ENCODE measurements at regions not wholly inside any gene's neighbourhood (a gene's known extent, or its start where the extent isn't known, plus 50 kb on each side); places are given as distances from the start of the nearest gene placed in this dataset.

DNA sequence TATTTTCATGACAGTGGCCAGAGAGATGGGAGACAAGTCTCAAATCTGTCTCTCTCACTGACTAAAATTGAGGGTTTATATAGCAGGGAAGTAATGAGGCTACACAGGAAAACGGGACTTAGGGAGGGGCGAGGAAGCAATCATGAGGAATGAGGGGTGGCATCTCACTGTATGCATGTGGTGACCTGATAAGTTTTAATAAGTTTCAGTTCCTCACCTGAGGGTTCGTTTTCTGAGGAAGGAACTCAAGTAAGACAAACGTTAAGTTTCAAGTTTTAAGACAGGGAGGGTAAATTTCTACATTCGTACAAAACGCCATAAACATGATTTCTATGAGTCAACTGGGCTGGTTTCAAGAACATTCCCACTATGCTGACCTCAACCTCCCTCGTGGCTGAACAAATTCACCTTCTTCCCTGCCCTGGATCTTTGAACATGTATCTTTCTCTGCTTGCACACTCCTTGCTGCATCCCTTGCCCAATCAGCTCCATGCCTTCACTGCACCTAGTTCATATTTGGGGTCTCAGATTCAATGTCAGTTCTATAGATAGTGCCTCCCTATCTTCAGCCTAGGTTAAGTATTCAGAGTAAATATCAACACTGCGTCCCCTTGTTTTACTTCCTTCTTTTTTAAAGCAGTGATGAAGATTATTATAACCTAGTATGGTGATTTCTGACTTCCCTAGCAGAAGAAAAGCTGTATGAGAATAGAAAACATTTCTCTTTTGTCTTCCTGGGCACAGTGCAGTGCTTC is 53.3 kb upstream of the CNTNAP5 start:
- Histone ChIP-seq H3K4me2 (ENCODE audit: low read length) (no peak overlapping the region), H3K79me2 (no peaks in the 10 kb centered on the region), H3K9me3 (ENCODE audit: control insufficient read depth, low read length) (no peaks in the 10 kb centered on the region), H3K9ac (no peak overlapping the region), H3K27me3 (ENCODE audit: control insufficient read depth, insufficient read depth, low read length) (no peaks in the 10 kb centered on the region), H3K36me3 (ENCODE audit: control insufficient read depth, insufficient read depth, low read length) (no peaks in the 10 kb centered on the region), H3K4me1 (no peaks in the 10 kb centered on the region), H3K27ac (no peak overlapping the region), H3K4me3 (ENCODE audit: low read depth, low read length) (no peak overlapping the region), H2AFZ (no peak overlapping the region)
- TF ChIP-seq, protein P1, sequence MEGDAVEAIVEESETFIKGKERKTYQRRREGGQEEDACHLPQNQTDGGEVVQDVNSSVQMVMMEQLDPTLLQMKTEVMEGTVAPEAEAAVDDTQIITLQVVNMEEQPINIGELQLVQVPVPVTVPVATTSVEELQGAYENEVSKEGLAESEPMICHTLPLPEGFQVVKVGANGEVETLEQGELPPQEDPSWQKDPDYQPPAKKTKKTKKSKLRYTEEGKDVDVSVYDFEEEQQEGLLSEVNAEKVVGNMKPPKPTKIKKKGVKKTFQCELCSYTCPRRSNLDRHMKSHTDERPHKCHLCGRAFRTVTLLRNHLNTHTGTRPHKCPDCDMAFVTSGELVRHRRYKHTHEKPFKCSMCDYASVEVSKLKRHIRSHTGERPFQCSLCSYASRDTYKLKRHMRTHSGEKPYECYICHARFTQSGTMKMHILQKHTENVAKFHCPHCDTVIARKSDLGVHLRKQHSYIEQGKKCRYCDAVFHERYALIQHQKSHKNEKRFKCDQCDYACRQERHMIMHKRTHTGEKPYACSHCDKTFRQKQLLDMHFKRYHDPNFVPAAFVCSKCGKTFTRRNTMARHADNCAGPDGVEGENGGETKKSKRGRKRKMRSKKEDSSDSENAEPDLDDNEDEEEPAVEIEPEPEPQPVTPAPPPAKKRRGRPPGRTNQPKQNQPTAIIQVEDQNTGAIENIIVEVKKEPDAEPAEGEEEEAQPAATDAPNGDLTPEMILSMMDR (IDR thresholded peaks at IDR 0.05), result no peak

All from parathyroid adenoma (tissue), 2 donors.